Prostate gland (tissue), 2 donors: ENCODE measurements at regions not wholly inside any gene's neighbourhood (a gene's known extent, or its start where the extent isn't known, plus 50 kb on each side); places are given as distances from the start of the nearest gene placed in this dataset.
"Not testable (repeated sequence)": the region's sequence is repeated elsewhere in the genome, so short reads cannot be mapped to it uniquely, and the experiment has no call there.

Source experiments
- DNase-seq: peaks from one replicate; pipeline ENCODE4 v3.0.0-alpha.2; 2019; ENCODE audit warnings: low spot score
- H3K27ac ChIP-seq, 2 donors: fragments of 200-600 bp; sonication (generic); 2 replicates each; pipeline ENCODE4 v1.5.1; 2017 to 2019
- H3K27me3 ChIP-seq: fragments of 200-600 bp; sonication (generic); replicated peaks from 2 replicates; pipeline ENCODE4 v1.5.1; 2019; ENCODE audit not compliant: insufficient read depth
- H3K36me3 ChIP-seq, 2 donors: fragments of 200-600 bp; sonication (generic); 1 replicate in 1 of 2; 2 replicates in 1 of 2; pipeline versions ENCODE4 v1.5.1 to v1.8.1; 2017 to 2019
- H3K4me1 ChIP-seq: fragments of 200-600 bp; sonication (generic); replicated peaks from 2 replicates; pipeline ENCODE4 v1.5.1; 2019
- H3K4me3 ChIP-seq, 2 donors: fragments of 200-600 bp; sonication (generic); 2 replicates each; pipeline ENCODE4 v1.5.1; 2017 to 2019
- H3K9me3 ChIP-seq: fragments of 200-600 bp; sonication (generic); 2 replicates; pipeline ENCODE4 v1.5.1; 2017
- POLR2A ChIP-seq: fragments of 450-650 bp; IDR thresholded peaks from one replicate; pipeline ENCODE4 v1.6.1; 2016; ENCODE audit warnings: antibody characterized with exemption, mild to moderate bottlenecking
- POLR2AphosphoS5 ChIP-seq: sonication (generic); formaldehyde crosslinking; IDR thresholded peaks from one replicate; pipeline ENCODE4 v1.6.1; 2017; ENCODE audit warnings: antibody characterized with exemption
- WGBS: methylation state at CpG from one replicate; pipeline ENCODE4 v1.1.5; 2018; 5-methylcytosine and 5-hydroxymethylcytosine counted together
- intact Hi-C: fragments of 100-400 bp; cut with DNase I; formaldehyde crosslinking; loops from one replicate; pipeline ENCODE4 v1.14.2; 2022
- TF ChIP-seq, protein P1 (sequence below), 4 experiments: fragments of 200-600 bp in 2 of 4; fragments of 450-650 bp in 2 of 4; sonication (generic) in 2 of 4; IDR thresholded peaks; 1 replicate in 3 of 4; 2 replicates in 1 of 4; pipeline ENCODE4 v1.5.1; 2016 to 2019; ENCODE audit warnings: antibody characterized with exemption in 4 of 4, mild to moderate bottlenecking in 2 of 4, moderate library complexity in 2 of 4

DNA sequence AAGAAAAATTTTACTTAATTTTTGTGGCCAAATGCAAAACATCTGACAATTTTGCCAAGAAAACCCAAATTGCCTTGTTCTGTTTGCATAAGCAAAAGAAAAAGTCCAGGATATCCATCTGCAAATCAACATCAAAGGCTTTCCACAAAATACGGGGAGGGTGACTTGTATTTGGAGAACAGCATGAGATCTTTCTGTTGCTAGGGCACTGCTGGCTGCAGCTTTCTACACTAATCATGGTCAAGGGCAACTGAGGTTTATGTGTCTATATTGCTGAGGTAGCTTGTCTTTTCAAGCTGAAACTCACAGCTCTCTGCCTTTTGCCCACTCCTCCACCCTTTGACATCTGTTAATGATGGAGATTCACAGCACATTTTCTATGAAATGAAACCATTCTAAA is 389.1 kb downstream of the NKX6-1 start:
- Histone ChIP-seq H3K27me3 (no peaks in the 10 kb centered on the region), H3K36me3 (no peaks in the 10 kb centered on the region), H3K4me1 (no peaks in the 10 kb centered on the region), H3K9me3 (no peaks in the 10 kb centered on the region), H3K4me3 (no peak overlapping the region), H3K27ac (no peak overlapping the region)
- intact Hi-C loops: no loop called here
- DNase-seq: no peak
- TF ChIP-seq POLR2A (no peak), POLR2AphosphoS5 (no peak)
- TF ChIP-seq, protein P1, sequence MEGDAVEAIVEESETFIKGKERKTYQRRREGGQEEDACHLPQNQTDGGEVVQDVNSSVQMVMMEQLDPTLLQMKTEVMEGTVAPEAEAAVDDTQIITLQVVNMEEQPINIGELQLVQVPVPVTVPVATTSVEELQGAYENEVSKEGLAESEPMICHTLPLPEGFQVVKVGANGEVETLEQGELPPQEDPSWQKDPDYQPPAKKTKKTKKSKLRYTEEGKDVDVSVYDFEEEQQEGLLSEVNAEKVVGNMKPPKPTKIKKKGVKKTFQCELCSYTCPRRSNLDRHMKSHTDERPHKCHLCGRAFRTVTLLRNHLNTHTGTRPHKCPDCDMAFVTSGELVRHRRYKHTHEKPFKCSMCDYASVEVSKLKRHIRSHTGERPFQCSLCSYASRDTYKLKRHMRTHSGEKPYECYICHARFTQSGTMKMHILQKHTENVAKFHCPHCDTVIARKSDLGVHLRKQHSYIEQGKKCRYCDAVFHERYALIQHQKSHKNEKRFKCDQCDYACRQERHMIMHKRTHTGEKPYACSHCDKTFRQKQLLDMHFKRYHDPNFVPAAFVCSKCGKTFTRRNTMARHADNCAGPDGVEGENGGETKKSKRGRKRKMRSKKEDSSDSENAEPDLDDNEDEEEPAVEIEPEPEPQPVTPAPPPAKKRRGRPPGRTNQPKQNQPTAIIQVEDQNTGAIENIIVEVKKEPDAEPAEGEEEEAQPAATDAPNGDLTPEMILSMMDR (IDR thresholded peaks at IDR 0.05): no peak
- 21% methylated on average over 1 of the region's 1 CpG for WGBS

DNA sequence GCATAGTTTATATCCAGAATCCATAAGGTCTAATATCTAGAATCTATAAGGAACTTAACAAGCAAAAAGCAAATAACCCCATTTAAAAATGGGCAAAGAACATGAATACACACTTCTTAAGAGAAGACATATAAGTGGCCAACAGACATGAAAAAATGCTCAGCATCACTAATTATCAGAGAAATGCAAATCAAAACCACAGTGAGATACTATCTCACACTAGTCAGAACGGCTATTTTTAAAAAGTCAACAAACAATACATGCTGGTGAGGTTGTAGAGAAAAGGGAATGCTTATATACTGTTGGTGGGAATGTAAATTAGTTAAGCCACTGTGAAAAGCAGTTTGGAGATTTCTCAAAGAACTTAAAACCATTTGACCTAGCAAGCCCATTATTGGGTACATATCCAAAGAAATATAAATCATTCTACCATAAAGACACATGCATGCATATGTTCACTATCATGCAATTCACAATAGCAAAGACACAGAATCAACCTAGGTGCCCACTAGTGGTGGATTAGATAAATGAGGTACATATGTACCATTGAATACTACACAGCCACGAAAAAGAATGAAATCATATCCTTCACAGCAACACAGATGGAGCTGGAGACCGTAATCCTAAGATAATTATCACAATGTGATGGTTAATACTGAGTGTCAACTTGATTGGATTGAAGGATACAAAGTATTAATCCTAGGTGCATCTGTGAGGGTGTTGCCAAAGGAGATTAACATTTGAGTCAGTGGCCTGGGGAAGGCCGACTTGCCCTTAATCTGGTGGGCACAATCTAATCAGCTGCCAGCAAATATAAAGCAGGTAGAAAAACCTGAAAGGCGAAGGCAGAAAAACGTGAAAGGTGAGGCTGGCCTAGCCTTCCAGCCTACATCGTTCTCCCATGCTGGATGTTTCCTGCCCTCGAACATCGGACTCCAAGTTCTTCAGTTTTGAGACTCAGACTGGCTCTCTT is 397.2 kb downstream of the NKX6-1 start:
- 83% methylated on average over 9 of the region's 9 CpGs for WGBS
- H3K4me3 ChIP-seq, H3K27ac ChIP-seq, H3K36me3 ChIP-seq, H3K4me1 ChIP-seq, H3K9me3 ChIP-seq, H3K27me3 ChIP-seq, intact Hi-C loops, DNase-seq: not testable (repeated sequence)

DNA sequence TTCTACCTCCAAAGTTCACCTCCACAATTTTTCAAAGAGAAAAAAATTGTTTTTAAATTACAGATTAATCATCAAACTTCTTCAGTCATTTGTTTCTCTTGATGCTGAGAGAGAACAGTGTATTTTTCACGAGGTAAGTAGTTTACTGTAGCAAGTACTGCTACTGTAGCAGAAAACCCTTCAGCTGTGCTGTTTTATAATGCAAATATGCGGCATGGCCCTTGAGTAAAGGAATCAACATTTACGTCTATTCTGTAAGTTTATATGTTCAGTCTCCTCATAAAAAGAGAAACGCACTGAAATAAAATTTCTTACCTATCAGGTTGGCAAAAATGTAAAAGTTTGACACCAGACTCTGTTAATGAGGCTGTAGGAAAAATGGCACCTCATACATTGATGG is 399.0 kb downstream of the NKX6-1 start:
- intact Hi-C loops: no loop called here
- H3K4me1 ChIP-seq: no peaks in the 10 kb centered on the region
- H3K36me3 ChIP-seq: no peaks in the 10 kb centered on the region
- DNase-seq: no peak
- H3K4me3 ChIP-seq: no peak overlapping the region
- no peak overlapping the region for H3K27ac ChIP-seq
- 25% methylated on average over 4 of the region's 4 CpGs for WGBS
- TF ChIP-seq, protein P1 (IDR thresholded peaks at IDR 0.05): no peak
- TF ChIP-seq POLR2A (no peak), POLR2AphosphoS5 (no peak)
- H3K9me3 ChIP-seq: no peaks in the 10 kb centered on the region
- H3K27me3 ChIP-seq: no peaks in the 10 kb centered on the region

DNA sequence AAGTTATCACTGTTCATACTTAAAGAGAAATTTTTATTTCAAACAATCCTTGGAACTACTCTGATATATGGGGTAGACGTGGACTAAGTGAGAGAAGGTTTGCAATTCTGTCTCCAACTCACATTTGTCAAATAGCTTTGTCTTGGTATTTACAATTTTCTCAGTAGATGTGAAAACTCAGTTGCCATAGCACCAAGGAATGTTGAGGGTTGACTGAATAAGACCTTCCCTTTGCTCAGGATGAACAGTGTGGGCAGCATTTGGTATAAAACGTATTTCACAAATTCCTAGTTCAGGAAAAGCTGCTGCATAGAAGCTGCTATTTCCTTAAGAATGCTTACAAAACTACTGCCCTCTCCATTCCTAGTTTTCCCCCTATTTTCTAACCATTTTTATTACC is 399.5 kb downstream of the NKX6-1 start:
- Histone ChIP-seq H3K36me3 (no peaks in the 10 kb centered on the region), H3K9me3 (no peaks in the 10 kb centered on the region), H3K4me1 (no peaks in the 10 kb centered on the region), H3K27me3 (no peaks in the 10 kb centered on the region), H3K4me3 (no peak overlapping the region), H3K27ac (no peak overlapping the region)
- intact Hi-C loops: no loop called here
- DNase-seq: no peak
- 25% methylated on average over 2 of the region's 2 CpGs for WGBS
- TF ChIP-seq, protein P1 (IDR thresholded peaks at IDR 0.05): no peak

DNA sequence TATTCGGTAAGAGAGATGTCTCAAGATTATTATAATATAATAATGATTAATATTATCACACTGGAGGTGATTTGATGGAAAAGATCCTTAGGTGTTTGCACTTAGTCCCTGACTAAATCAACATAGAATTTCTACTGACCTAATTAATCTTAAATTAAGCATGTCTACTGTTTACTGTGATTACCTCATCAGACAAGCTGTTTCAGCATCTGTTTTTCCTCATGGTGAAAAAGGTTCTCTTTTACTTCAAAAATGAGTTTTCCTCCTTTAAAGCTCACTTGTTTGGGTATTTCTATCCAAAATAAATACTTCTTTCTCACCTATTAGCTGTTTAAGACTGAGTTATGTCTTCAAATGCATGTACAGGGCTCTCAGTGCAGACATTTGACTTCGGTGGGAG is 407.8 kb downstream of the NKX6-1 start:
- H3K9me3 ChIP-seq: no peaks in the 10 kb centered on the region
- no peak overlapping the region for H3K4me3 ChIP-seq
- intact Hi-C loops: no loop called here
- no peaks in the 10 kb centered on the region for H3K4me1 ChIP-seq
- H3K27ac ChIP-seq: no peak overlapping the region
- WGBS: 63% methylated on average over 2 of the region's 2 CpGs
- DNase-seq: no peak
- H3K27me3 ChIP-seq: no peaks in the 10 kb centered on the region
- TF ChIP-seq, protein P1 (IDR thresholded peaks at IDR 0.05): no peak
- TF ChIP-seq POLR2AphosphoS5 (no peak), POLR2A (no peak)
- H3K36me3 ChIP-seq: no peaks in the 10 kb centered on the region
